GM23248 (cell line): ENCODE measurements at regions not wholly inside any gene's neighbourhood (a gene's known extent, or its start where the extent isn't known, plus 50 kb on each side); places are given as distances from the start of the nearest gene placed in this dataset.
"Not testable (repeated sequence)": the region's sequence is repeated elsewhere in the genome, so short reads cannot be mapped to it uniquely, and the experiment has no call there.

Experiments used
- DNase-seq: peaks from one replicate; pipeline ENCODE4 v3.0.0-alpha.2; 2015
- H2AFZ ChIP-seq: fragments of 200-600 bp; sonication (generic); 2 replicates; pipeline ENCODE4 v1.6.1; 2016; ENCODE audit warnings: antibody characterized with exemption
- H3F3A ChIP-seq: fragments of 200-600 bp; sonication (generic); 2 replicates; pipeline ENCODE4 v1.6.1; 2016; ENCODE audit warnings: mild to moderate bottlenecking, antibody characterized with exemption, mixed run types; ENCODE audit not compliant: insufficient read depth
- H3K27ac ChIP-seq: fragments of 200-600 bp; sonication (generic); 2 replicates; pipeline ENCODE4 v1.5.1; 2016; ENCODE audit warnings: mild to moderate bottlenecking
- H3K27me3 ChIP-seq: fragments of 200-600 bp; sonication (generic); replicated peaks from 2 replicates; pipeline ENCODE4 v1.6.1; 2016; ENCODE audit warnings: mild to moderate bottlenecking; ENCODE audit not compliant: insufficient read depth
- H3K36me3 ChIP-seq: fragments of 200-600 bp; sonication (generic); 2 replicates; pipeline ENCODE4 v1.6.1; 2016; ENCODE audit warnings: low read depth, mild to moderate bottlenecking
- H3K4me1 ChIP-seq: fragments of 200-600 bp; sonication (generic); 2 replicates; pipeline ENCODE4 v1.6.1; 2016; ENCODE audit warnings: mild to moderate bottlenecking; ENCODE audit not compliant: insufficient read depth
- H3K4me2 ChIP-seq: fragments of 200-600 bp; sonication (generic); one replicate; pipeline ENCODE4 v1.6.1; 2016; ENCODE audit warnings: mild to moderate bottlenecking; ENCODE audit not compliant: unreplicated experiment
- H3K4me3 ChIP-seq: fragments of 200-600 bp; sonication (generic); 2 replicates; pipeline ENCODE4 v1.5.1; 2016; ENCODE audit warnings: mild to moderate bottlenecking
- H3K79me2 ChIP-seq: fragments of 200-600 bp; sonication (generic); 2 replicates; pipeline ENCODE4 v1.6.1; 2016; ENCODE audit warnings: mild to moderate bottlenecking; ENCODE audit not compliant: insufficient read depth
- H3K9ac ChIP-seq: fragments of 200-600 bp; sonication (generic); 2 replicates; pipeline ENCODE4 v1.6.1; 2016; ENCODE audit warnings: mild to moderate bottlenecking
- H3K9me2 ChIP-seq: fragments of 200-600 bp; sonication (generic); 2 replicates; pipeline ENCODE4 v1.6.1; 2016; ENCODE audit warnings: mixed run types, mild to moderate bottlenecking, moderate library complexity; ENCODE audit not compliant: insufficient read depth
- H3K9me3 ChIP-seq: fragments of 200-600 bp; sonication (generic); one replicate; pipeline ENCODE4 v1.6.1; 2017; ENCODE audit warnings: low read depth
- H4K20me1 ChIP-seq: fragments of 200-600 bp; sonication (generic); 2 replicates; pipeline ENCODE4 v1.6.0; 2016; ENCODE audit not compliant: insufficient read depth
- EZH2 ChIP-seq: fragments of 200-600 bp; sonication (generic); IDR thresholded peaks from 2 replicates; pipeline ENCODE4 v1.6.1; 2018; ENCODE audit warnings: antibody characterized with exemption, mild to moderate bottlenecking; ENCODE audit not compliant: insufficient read depth, poor library complexity, severe bottlenecking
- EZH2phosphoT487 ChIP-seq: fragments of 200-600 bp; sonication (generic); IDR thresholded peaks from 2 replicates; pipeline ENCODE4 v1.6.1; 2018; ENCODE audit warnings: antibody characterized with exemption, moderate library complexity, mild to moderate bottlenecking, low read depth; ENCODE audit not compliant: insufficient read depth
- WGBS, 2 experiments: methylation state at CpG; one replicate each; pipeline ENCODE4 v1.1.6; 2015 to 2017; ENCODE audit warnings: low lambda C conversion rate in 2 of 2, low coverage in 1 of 2; ENCODE audit errors: missing lambda C conversion rate in 2 of 2; 5-methylcytosine and 5-hydroxymethylcytosine counted together
- in situ Hi-C: fragments of 300-500 bp; cut with MboI; formaldehyde crosslinking; loops from 2 replicates; pipeline ENCODE4 v1.15.0; 2020

DNA sequence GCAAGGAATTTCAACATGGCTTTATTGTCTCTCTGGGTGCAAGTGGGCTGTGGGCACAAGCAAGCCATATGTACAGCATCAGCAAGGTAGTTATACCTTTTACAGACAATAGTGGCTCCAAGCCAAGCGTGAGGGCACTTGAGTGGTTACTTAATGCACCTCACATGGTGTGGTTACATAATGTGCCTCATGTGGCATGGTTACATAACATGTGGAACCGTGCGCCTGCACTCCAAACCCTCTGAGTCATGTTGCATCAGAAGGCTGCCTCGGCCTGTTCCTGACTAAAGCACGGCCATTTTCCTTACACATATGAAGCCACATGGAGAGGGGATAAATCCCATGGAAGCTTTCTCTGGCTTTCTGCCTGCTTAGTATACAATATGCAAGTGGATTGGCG is 150.9 kb downstream of the OSTF1 start:
- H3K9me3 ChIP-seq, result no peaks in the 10 kb centered on the region
- H3K4me2 ChIP-seq, result no peak overlapping the region
- H2AFZ ChIP-seq, result peak overlapping the region; percentile 66
- H3K79me2 ChIP-seq, result no peaks in the 10 kb centered on the region
- no peak overlapping the region for H3K9ac ChIP-seq
- WGBS, 2 experiments, result 19 to 25% methylated on average over 6 of the region's 6 CpGs
- H4K20me1 ChIP-seq, result no peaks in the 10 kb centered on the region
- H3F3A ChIP-seq, result no peaks in the 10 kb centered on the region
- no peak overlapping the region for H3K4me3 ChIP-seq
- in situ Hi-C loops, result no loop called here
- H3K4me1 ChIP-seq, result no peaks in the 10 kb centered on the region
- TF ChIP-seq EZH2phosphoT487 (no peak), EZH2 (no peak)
- DNase-seq, result peak; percentile 74
- no peak overlapping the region for H3K27ac ChIP-seq
- no peaks in the 10 kb centered on the region for H3K36me3 ChIP-seq
- H3K27me3 ChIP-seq, result no peaks in the 10 kb centered on the region
- no peaks in the 10 kb centered on the region for H3K9me2 ChIP-seq

DNA sequence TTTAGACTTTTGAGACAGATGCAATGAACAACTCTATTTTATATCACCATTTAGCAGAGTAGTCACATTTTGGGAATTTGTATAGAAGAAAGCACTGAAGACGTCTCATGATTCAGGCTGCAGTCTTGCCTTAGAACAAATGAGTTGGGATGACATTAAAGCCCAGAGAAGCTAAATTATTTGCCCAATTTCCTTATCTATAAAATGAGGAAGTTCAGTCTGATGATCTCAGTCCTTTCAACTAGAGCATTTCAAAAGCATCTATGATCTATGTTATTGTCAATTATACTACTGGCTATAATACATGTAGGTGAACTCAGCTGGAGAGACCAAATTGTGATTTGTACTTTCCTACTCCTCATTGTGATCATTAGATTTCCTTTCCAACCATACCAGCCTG is 154.1 kb downstream of the OSTF1 start:
- Histone ChIP-seq H3K27me3 (no peaks in the 10 kb centered on the region), H3K36me3 (no peaks in the 10 kb centered on the region), H3K4me3 (no peak overlapping the region), H2AFZ (no peak overlapping the region), H4K20me1 (no peaks in the 10 kb centered on the region), H3F3A (no peaks in the 10 kb centered on the region), H3K9me2 (no peaks in the 10 kb centered on the region), H3K4me2 (no peak overlapping the region), H3K4me1 (no peaks in the 10 kb centered on the region), H3K27ac (no peak overlapping the region), H3K9me3 (no peaks in the 10 kb centered on the region), H3K9ac (no peak overlapping the region), H3K79me2 (no peaks in the 10 kb centered on the region)
- DNase-seq, result no peak
- TF ChIP-seq EZH2phosphoT487 (no peak), EZH2 (no peak)
- WGBS, 2 experiments, result 38 to 50% methylated on average over 1 of the region's 1 CpG
- in situ Hi-C loops, result no loop called here

DNA sequence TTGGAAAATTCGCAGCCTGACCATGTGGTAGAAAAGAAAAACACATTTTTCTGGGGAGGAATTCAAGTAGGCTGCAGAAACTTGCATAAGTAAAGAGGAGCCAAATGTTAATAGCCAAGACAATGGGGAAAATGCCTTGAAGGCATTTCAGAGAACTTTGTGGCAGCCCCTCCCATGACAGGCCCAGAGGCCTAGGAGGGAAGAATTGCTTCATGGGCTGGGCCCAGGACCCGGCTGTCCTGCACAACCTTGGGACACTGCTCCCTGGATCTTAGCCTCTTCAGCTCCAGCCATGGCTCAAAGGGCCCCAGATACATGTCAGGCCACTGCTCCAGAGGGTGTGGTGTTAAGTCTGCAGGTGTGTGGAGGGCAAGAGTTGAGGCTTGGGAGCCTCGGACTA is 158.6 kb downstream of the OSTF1 start:
- no peaks in the 10 kb centered on the region for H3K79me2 ChIP-seq
- no peak overlapping the region for H3K4me2 ChIP-seq
- no peaks in the 10 kb centered on the region for H3F3A ChIP-seq
- no peaks in the 10 kb centered on the region for H3K36me3 ChIP-seq
- in situ Hi-C loops, result no loop called here
- H3K27me3 ChIP-seq, result no peaks in the 10 kb centered on the region
- no peaks in the 10 kb centered on the region for H4K20me1 ChIP-seq
- no peak overlapping the region for H2AFZ ChIP-seq
- H3K4me3 ChIP-seq, result no peak overlapping the region
- WGBS, 2 experiments, result 36 to 38% methylated on average over 3 of the region's 3 CpGs
- H3K27ac ChIP-seq, result no peak overlapping the region
- no peak for TF ChIP-seq EZH2
- no peak for TF ChIP-seq EZH2phosphoT487
- no peak for DNase-seq
- no peaks in the 10 kb centered on the region for H3K9me2 ChIP-seq
- H3K9me3 ChIP-seq, result no peaks in the 10 kb centered on the region
- H3K4me1 ChIP-seq, result no peaks in the 10 kb centered on the region
- no peak overlapping the region for H3K9ac ChIP-seq

DNA sequence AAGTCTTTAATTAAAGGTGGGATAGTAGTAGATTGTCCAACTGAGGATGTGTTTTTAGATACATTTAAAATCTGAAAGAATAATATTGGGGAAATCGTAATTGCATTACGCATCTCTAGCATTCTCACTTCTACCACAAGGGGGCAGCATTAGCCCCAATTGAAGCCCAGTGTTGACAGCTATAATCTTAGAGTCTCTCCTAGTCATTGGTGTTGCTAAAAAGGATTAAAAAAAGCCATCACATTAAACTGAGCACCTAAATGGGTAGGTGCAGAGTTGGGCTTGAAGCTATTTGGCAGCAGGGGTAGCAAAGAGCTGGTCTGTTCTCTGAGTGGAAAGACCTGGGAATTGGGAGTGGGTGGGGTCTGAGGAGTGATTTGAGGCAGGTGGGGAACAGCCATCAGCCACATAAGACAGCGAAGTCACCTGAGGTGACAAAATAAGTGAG is 177.2 kb downstream of the OSTF1 start:
- in situ Hi-C loops, result no loop called here
- peak; percentile 60 for DNase-seq

DNA sequence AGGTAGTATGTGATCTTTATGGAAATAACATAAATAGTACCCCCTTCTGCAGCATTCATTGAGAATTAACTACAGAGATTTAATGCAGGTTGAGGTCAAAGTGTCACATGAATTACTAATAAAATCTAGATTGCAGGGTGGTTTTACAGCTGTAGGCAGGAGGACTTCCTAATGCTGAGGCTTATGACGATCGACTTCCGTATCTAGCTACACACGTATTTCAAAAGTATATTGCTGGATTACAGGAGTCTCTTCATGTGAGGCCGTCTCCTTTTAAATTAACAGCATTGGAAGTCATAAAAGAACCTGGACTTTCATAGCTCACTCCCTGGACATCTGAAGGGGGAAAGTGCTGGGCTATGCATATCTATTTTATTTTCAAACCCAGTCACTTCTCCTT is 180.9 kb downstream of the OSTF1 start:
- 77 to 80% methylated on average over 5 of the region's 5 CpGs for WGBS, 2 experiments
- in situ Hi-C loops, result no loop called here
- Histone ChIP-seq H2AFZ (no peak overlapping the region), H3K4me3 (no peak overlapping the region), H3K4me2 (no peak overlapping the region), H3K79me2 (no peaks in the 10 kb centered on the region), H3F3A (no peaks in the 10 kb centered on the region), H3K4me1 (no peaks in the 10 kb centered on the region), H3K9me2 (no peaks in the 10 kb centered on the region), H4K20me1 (no peaks in the 10 kb centered on the region), H3K9me3 (no peaks in the 10 kb centered on the region), H3K9ac (no peak overlapping the region), H3K27me3 (no peaks in the 10 kb centered on the region), H3K36me3 (no peaks in the 10 kb centered on the region), H3K27ac (no peak overlapping the region)
- no peak for DNase-seq
- TF ChIP-seq EZH2phosphoT487 (no peak), EZH2 (no peak)

More for the DNA sequence above, 177.2 kb downstream of the OSTF1 start:
- Histone ChIP-seq H3F3A (no peaks in the 10 kb centered on the region), H3K36me3 (no peaks in the 10 kb centered on the region), H4K20me1 (no peaks in the 10 kb centered on the region), H3K4me2 (no peak overlapping the region), H2AFZ (no peak overlapping the region), H3K27me3 (no peaks in the 10 kb centered on the region), H3K4me3 (no peak overlapping the region), H3K79me2 (no peaks in the 10 kb centered on the region), H3K9me2 (no peaks in the 10 kb centered on the region), H3K9me3 (no peaks in the 10 kb centered on the region), H3K4me1 (no peaks in the 10 kb centered on the region), H3K9ac (no peak overlapping the region), H3K27ac (no peak overlapping the region)
- WGBS, 2 experiments, result 20 to 28% methylated on average over 3 of the region's 3 CpGs
- TF ChIP-seq EZH2 (no peak), EZH2phosphoT487 (no peak)

DNA sequence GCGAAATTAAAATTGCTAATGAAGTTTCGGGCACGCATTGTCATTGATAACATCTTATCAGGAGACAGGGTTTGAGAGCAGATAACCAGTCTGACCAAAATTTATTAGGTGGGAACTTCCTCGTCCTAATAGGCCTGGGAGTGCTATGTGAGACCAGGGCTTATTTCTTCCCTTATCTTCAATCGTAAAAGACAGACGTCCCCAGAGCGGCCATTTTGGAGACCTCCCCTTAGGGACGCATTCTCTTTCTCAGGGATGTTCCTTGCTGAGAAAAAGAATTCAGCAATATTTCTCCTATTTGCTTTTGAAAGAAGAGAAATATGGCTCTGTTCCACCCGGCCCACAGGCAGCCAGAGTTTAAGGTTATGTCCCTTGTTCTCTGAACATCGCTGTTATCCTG is 184.7 kb downstream of the OSTF1 start:
- H3K9me2 ChIP-seq, H3K4me1 ChIP-seq, H2AFZ ChIP-seq, H3K9me3 ChIP-seq, H3K4me3 ChIP-seq, H4K20me1 ChIP-seq, DNase-seq, H3F3A ChIP-seq, in situ Hi-C loops, H3K79me2 ChIP-seq, H3K27ac ChIP-seq, H3K27me3 ChIP-seq, H3K4me2 ChIP-seq, H3K9ac ChIP-seq, H3K36me3 ChIP-seq: not testable (repeated sequence)
- 73 to 76% methylated on average over 10 of the region's 10 CpGs for WGBS, 2 experiments
